Stimulated activated CD4-positive, alpha-beta T cell treated with anti-CD3 and anti-CD28 coated beads, TNF-alpha, amount 100 ng/mL, for 1 hour (primary cell): ENCODE measurements at regions not wholly inside any gene's neighbourhood (a gene's known extent, or its start where the extent isn't known, plus 50 kb on each side); places are given as distances from the start of the nearest gene placed in this dataset.

Experiments used
- DNase-seq, 3 donors: peaks; one replicate each; pipeline ENCODE4 v3.0.0-alpha.2; 2020; ENCODE audit warnings: low read depth in 3 of 3, low spot score in 1 of 3

DNA sequence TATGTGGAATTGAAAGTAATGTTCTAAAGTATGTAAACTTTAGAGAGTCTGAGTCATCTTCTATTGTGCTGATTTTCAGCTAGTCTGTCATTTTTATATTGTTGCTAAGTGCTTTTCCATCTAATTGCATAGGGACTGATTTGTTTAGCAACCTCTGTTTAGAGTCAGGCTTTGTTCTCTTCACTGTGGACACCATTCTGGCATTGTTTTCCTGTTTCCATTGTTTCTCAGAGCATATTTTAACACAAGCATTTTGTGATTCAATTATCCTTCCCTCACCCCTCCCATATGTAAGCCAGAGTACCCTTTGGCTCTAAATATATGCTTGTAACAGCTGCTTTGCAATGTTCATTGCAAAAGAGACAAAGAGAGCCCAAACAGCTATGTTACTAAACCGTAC, 748.4 kb upstream of the PHF14 start:
- DNase-seq, result no peak

DNA sequence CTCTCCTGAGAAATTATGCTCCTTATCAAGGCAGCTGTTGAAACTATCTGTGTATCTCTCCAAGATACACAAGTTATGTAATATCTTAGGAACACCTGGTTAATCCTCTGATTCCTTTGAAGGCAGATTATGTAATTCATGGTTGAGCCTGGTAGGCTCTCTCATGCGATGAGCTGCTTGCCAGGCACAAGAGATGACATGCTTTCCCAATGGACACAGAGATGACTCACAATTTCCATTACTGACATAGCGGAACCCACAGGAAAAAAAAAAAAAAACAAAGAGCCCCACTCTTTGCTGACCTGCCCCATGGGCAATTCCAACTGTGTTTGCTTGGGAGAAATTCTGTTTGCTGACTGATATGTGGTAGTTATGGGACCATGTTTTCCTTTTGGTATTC, 736.4 kb upstream of the PHF14 start:
- DNase-seq, result no peak

- DNase-seq, result no peak
Observed at GRCh38 chr7:10238641-10239040, 735.0 kb upstream of the PHF14 start.

DNA sequence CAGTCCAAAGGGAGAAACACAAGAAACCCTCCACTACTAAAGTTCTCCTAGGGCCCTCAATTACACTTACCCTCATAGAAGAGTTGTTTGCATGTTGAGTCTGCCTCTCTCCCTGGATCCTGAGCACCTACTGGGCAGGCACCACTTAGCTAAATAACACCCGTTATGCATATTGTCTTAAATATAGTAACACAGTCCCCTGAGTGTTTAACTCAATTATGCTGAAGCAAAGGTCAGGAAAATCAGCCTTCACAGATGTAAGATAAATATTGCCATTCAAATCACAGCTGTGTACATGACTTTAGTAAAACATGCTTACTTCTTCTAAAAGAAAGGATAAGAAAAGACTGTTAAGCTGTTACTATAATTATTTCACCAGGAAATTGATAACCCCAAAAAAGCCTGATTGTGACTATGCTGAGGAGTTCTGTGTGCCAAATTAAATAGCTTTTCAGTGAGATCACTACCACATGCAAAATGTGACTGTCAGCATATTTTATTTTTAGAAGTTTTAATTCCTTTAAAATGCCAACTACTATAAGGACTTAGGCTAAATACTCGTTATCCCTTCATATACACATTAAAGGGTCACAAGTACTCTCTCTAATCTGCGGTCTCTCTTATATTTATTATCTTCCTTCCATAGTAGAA, 733.9 kb upstream of the PHF14 start:
- no peak for DNase-seq

DNA sequence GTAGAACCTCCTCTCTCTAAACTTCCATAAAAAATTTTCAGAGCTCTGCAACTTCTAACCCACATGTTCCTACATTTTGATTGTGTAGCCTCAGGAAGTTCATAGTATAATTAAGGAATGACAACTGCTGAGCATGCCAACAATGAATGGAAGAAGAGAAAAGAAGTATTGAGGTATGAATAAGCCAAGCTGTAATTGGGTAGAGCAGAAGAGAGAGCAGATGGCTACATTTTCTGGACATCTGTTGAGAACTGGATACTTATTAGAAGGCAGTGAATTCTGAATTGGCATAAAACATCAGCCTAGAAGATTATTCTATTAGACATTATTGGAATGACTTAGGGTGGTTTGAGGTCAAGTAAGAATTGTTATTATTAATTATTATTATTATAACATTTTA, 728.3 kb upstream of the PHF14 start:
- no peak for DNase-seq

GRCh38 chr7:10257438-10257837, 716.2 kb upstream of the PHF14 start:
- DNase-seq, result no peak

DNA sequence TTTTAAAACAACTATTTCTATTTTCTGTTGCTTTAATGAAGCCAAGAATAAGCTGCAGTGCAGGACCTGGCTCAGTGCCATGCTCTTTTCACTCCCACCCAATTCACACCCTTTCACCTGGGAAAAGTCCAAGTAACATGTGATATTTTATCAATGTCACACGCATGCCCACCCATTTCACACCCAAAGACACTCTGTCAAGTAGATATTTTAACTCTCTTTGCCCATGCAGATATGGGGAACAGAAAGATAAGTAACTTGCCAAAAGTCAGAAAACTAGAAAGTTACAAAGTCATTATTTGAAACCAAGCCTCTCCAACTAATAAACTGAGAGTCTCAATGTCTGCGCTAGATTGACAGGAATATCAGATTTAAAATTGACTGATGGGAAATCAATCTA, 706.7 kb upstream of the PHF14 start:
- DNase-seq, result no peak

DNA sequence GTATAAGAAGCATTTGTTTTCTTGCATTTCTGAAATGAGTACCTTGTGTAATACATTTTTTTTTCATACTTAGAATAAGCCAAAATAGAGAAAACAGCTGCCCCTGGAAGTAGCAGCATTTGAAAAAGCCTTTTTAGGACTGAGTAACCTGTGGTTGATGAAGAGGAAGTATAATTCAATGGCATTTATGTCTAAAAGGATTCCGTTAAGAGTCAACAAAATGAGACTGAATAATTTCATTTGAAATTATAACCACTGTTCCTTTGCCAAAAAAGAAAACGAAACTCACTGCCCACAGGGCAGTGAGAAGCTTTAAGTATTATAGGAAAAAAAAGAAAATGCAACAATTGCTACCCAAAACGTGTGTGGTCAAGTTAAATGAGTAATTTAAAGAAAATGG, 705.6 kb upstream of the PHF14 start:
- DNase-seq, result no peak

GRCh38 chr7:10282909-10283308, 690.8 kb upstream of the PHF14 start:
- no peak for DNase-seq

DNA sequence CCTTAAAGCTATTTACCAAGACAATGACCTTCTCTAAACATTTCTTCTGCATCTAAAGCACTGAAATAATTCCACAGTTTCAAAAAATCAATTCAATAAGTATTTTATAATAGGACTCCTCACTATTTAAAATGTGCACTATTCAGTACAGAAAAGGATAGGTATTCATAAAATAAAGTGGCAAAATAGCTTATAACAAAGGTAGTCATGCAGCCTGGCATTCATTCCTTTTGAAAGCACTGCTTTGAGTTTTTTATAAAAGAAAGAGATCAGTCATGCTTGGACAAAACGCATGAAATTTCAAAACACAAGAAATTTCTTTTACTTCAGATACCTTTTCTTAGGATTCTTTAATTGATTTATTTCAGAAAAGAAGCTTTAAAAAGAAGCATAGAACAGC, 689.7 kb upstream of the PHF14 start:
- DNase-seq, result no peak

GRCh38 chr7:10299384-10299783, 674.3 kb upstream of the PHF14 start:
- no peak for DNase-seq

DNA sequence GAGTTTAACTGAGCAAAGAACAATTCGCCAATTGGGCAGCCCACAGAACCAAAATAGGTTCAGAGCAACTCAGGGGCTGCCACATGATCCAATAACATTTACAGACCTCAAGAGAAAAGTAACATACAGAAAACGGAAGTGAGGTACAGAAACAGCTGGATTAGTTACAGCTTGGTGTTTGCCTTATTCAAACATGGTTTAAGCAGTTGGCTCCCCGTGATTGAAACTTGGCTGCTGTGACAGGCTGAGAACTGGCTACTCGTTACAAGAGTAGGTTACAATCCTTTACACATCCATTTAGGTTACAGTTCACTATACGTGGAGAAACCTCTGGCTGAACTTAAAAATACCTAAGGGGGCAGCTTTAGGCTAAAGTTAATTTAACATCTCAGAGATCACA, 673.1 kb upstream of the PHF14 start:
- no peak for DNase-seq

- no peak for DNase-seq
Observed at GRCh38 chr7:10308276-10308675, 665.4 kb upstream of the PHF14 start.

GRCh38 chr7:10312942-10313341, 660.7 kb upstream of the PHF14 start:
- DNase-seq, result no peak

GRCh38 chr7:10315881-10316280, 657.8 kb upstream of the PHF14 start:
- DNase-seq, result no peak

GRCh38 chr7:10316488-10316887, 657.2 kb upstream of the PHF14 start:
- DNase-seq, result no peak

DNA sequence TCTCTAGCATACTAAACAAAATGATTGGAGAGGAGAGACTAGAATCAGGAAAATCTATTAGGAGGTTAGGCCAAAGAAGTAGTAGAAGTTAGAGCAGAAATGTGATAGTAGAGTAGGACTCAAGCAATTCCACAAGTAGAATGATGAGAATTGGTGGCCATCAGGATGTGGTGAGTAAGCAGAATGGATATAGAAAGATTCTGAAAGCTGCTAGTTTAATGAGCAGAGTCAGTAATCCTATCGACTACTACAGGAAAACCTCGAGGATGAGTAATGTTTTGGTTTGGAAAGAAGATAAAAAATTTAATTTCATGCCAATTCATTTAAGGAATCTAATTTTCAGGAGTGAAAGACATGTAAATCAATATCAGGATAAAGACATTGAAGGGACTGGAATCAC, 648.3 kb upstream of the PHF14 start:
- no peak for DNase-seq

- DNase-seq, result no peak
Observed at GRCh38 chr7:10343108-10343507, 630.6 kb upstream of the PHF14 start.

DNA sequence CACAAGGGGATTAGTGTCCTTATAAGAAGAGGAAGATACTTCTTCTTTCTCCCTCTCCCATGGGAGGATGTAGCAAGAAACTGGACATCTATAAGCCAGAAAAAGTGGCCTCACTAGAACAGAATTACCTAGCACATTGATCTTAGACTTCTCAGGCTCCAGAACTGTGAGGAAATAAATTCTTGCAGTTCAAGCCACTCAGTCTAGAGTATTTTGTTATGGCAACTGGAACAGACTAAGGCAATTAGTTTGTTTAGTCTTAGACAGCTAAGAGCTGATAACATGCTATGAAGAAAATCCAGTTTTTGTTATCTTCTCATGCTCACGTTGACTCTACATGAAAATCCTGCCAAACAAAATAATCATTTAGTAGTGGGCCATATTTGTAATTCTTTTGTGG, 627.6 kb upstream of the PHF14 start:
- no peak for DNase-seq

- DNase-seq, result no peak
Observed at GRCh38 chr7:10355816-10356215, 617.9 kb upstream of the PHF14 start.

- DNase-seq, result no peak
Observed at GRCh38 chr7:10360050-10360449, 613.6 kb upstream of the PHF14 start.

DNA sequence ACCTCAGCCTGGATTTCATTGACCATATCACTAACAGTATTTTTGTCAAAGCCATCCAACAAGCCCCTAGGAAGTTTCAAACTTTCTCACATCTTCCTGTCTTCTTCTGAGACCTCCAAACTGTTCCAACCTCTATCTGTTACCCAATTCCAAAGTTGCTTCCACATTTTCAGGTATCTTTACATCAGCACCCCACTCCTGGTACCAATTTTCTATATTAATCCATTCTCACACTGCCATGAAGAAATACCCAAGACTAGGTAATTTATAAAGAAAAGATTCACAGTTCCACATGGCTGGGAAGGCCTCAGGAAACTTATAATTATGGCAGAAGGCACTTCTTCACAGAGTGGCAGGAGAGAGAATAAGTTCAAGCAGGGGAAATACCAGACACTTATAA, 571.9 kb upstream of the PHF14 start:
- DNase-seq, result no peak

DNA sequence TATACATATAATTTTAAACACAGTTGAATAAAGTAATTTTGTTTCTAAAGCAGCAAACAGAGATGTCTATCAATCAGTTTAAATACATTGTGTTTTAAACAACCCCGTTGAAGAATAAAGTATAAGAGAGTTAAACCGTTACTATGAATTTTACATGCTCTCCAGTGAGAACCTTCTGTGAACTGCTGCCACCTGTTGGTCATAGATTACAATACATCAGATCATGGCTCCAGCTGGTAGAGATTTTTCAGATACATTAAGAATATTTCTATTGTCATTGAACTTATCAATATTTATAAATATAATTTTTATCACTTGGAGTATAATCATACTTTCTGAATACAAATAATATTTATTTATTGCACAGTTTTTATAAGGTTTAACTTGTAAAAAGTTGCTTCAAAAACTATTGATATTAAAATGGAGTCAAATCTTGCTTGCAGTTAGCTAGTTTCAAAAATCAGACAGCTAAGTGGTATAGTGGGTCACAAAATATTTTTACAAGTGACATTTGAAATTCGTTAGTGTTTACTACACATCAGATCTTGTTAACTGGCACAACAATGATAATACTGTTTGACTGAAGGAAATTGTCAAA, 561.2 kb upstream of the PHF14 start:
- no peak for DNase-seq
